ENCODE measurements at regions not wholly inside any gene's neighbourhood (a gene's known extent, or its start where the extent isn't known, plus 50 kb on each side); places are given as distances from the start of the nearest gene placed in this dataset.

DNA sequence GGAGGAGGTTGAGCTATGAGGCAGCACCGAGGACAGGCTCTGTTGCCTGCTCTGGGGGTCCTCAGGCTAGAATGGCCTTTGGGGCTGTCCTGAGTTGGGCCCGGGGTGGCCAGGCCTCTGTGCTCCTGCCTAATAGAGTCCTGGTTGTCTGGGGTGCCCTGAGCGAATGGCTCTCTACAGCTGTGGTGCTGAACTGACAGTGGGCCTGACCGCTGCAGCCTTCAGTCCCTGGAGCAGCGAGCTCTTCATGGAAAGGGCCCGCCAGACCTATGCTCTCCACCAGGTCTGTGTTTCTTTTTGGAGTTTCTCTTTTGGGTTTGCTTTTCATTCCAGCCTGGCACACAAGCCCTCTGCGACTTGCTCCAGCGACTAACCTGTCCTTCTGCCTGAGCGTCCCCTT, 679.0 kb upstream of the RAB6C start:
- DNase-seq: no peak

DNA sequence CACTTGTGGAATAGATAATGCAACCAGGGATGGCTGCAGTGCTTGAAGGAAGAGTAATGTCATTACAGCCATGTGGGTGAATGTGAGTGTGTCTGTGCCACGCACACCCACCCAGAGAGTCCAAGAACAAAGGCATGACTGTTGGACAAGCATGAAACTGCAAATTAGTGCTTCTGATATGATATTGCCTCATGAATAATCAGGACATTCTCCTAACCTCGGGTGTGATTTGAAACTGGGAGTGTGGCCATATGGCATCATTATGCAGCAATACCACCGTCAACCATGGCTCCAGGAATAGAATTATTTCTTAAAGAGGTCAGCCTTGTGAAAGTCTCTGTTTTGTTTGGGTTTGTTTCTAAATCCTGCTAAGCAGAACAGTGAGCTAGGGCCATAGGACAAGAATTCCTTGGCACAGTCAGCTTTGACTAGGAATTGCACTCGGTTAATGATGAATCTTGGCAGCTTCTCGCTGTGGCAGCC, 678.0 kb upstream of the RAB6C start:
- DNase-seq: no peak

DNA sequence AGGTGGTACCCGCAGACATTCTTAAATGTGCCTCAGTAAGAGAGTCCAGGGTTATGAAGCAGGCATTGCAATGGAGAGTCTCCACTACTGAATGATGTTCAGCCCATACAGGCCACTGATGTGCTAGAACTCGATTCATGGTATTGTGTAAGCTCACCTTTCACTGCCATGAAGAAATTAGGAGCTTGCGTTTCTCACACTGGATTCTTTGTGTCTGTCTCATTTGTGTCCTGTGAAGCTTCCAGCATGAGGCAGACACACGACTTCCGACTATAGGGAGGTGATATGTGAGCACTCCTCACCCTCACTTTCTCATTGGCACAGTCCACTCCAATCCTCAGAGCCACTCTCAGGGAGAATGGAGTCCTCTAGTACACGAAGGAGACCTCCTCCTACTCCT, 677.4 kb upstream of the RAB6C start:
- no peak for DNase-seq

DNA sequence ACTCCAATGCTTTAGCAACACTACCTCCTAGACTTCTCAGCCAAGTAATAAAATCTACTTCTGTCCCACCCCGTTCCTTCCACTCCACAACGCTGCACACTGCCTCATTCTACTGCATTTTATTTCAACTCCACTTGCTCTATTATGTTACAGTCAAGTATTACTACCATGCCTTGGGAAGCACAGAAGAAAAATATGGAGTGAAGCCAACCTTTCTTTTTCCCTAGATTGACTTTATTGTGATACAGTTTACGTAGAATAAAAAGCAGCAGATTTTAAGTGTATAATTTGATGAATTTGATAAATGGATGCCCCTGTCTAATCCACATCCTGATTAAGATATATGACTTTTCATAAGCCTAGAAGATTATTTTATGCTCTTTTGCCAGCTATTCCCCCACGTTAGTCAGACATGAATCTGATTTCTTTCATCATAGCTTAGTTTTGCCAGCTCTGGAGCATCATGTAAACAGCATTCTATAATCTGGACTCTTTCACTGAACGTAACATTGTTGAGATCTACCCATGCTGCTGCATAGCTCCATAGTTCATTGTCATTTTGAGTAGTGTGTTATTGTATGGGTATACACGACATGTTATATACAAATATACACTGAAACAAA, 676.8 kb upstream of the RAB6C start:
- no peak for DNase-seq

DNA sequence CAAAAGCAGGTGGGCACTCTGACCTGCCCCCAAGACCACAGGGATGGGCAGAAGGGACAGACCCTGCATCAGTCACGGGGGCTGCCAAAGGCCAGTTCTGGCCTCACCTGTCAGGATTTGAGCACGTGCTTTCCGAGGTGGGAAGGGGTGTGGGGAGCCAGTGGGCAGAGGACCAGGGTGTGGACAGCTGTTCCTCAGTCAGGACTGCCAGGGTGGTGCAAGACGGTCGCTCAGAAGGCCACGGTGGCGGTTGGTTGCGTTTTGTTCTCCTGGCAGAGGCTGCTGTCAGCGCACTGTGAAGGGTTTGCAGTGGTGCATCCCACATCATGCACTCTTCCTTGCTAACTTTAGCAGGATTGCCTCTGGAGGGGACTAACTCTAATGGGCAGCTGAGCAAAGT, 665.3 kb upstream of the RAB6C start:
- no peak for DNase-seq

DNA sequence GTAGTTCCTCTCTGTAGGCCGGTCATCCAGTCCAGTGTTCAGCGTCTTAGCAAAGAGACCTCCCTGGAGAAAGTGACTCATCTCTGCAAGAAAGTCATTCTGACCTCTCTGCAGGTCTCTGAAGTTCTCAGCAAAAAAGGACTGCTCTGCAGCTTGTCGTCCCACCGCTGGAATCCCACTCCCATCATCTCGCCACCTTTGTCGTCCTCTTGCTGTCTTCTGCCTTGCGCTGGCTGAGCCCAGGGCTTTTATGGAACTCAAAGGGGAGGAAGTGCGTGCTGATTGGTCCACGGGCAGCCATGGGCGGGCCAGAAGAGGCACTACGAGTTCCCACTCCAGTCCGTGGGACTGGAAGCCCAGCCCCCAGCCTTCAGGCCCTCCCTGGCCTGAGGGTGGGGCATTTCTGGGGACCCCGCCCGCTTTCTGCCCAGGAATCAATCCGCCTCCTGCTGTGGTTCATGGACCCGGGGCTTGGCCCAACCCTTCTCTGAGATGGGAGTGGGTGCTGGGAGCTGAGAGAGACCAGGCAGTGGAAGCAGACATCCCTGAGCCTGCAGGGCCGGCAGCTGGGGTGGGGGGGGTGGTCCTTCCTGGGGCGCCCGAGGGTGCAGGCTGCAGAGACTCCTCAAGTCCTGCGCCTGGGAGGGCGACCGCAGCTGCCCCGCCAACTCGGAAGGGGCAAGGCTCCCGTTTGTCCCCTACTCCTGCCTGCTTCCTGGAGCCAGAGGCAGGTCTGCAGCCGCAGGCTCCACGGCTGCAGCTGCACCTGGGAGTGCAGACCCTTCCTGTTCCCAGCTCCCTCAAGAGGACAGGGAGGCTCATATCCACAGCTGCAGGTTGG, 660.7 kb upstream of the RAB6C start:
- no peak for DNase-seq

DNA sequence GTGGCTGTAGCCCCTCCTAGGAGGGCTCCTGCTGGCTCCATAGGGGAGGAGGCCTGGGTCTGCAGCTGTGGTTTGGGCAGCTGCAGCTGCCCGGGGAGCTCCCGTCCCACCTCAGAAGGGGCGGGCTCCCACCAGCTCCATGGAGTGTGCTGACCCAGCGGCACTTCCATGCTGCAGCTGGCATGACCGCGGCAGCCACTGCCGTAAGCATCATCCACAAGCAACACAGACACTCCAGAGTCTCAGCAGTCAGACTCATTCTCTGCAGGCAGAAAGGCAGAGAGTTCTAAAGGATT, 660.1 kb upstream of the RAB6C start:
- DNase-seq: no peak

DNA sequence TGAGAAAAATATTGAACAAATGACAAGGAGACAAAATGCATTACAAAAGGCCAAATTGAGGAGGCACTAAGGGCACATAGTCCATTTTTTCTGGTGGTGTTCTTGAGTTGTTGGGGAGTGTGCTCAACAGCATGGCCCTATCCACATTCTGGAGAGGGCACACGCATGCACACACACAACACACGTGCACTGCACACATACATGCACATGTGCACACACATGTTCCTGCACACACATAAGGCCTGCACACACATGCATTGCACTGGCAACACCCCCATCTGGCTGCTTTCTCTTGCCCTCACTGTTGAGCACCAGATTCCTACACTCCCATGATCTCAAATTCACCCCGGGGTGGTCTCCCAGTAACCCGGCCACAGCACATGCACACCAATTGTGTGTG, 659.2 kb upstream of the RAB6C start:
- no peak for DNase-seq

DNA sequence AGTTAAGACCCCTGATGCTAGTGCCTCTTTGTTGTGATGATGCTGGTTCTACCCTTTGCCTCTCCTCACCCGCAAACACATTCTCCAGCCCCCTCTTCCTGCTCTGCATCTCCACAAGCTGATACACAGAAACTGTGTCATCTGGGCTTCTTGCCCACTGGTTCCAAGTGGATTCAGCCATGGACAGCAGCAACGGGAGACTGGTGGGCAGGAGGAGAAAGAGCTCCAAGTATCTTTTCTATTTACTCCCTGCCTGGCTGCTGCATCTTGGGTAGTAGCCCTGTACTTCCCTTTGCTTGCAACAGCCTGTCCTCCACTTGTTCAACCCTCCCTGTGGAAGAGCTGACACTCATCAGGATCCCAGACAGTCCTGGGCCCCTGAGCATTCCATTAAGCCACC, 655.1 kb upstream of the RAB6C start:
- DNase-seq: no peak

DNA sequence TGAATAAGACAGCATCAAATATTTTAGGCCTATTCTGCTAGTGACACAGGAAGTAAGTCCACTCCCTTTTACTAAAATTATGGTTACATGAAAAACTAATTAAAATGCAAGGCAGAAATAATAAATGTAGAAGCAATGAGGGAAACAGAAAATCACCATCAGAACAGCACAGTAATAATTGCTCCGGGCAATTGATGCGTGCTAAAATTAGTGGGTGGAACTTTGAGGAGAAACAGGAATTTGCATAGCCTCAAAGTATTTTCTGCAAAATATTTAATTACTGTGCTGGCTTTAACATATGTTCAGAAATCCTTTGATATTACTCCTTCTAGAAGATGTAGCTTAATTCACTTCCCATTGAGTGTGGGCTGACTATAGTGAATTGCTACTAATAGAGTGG, 654.3 kb upstream of the RAB6C start:
- no peak for DNase-seq

DNA sequence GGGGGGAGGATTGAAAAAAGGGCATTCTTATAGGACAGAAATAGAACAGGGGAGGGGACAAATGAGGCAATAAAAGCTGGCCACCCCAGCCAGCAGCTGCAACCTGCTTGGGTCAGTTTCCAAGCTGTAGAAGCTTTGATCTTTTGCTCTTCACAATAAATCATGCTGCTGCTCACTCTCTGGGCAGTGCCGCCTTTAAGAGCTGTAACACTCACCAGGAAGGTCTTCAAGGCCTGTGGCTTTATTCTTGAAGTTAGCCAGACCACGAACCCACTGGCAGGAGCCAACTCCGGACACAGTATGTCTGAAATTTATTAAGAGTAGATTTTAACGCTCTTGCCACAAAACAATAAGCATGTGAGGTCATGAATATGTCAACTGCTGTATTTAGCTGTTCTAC, 649.9 kb upstream of the RAB6C start:
- DNase-seq: no peak

DNA sequence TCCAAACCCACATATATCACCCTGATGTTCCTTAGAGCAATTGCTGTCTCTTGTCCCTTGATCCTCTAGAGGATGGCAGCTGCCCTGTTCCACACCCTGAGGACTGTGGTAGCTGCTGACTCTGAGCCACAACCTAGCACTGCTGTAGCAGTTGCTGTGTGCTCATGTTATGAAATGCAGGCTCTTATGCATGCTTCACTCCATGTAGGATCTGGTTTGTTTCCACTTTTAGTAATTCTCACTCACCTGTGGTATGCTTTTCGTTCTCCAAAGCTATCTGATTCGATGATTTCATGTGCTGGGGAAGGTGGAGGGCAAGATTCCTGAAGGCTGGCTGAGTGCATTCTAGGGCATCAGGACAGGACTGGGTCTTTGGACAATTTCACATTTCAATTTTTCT, 649.0 kb upstream of the RAB6C start:
- no peak for DNase-seq

DNA sequence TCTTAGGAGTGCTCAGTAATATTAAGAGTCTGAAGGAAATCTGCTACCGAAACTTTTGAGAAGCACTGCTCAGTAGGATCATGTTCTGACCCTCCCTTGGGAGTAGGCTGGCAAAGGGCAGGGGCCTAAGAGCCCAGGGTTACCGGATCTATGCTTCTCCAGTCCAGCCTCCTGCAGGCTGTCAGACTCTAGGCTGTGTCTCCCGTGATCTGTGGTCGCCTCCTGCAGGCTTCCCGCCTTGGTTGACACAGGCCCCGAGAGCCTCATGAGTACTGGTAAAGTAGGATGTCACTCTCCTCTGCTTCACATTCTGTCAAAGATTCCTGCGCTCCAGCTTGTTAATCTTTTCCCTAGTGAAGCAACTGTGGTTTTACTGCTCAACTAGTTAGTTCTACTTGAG, 647.8 kb upstream of the RAB6C start:
- no peak for DNase-seq

DNA sequence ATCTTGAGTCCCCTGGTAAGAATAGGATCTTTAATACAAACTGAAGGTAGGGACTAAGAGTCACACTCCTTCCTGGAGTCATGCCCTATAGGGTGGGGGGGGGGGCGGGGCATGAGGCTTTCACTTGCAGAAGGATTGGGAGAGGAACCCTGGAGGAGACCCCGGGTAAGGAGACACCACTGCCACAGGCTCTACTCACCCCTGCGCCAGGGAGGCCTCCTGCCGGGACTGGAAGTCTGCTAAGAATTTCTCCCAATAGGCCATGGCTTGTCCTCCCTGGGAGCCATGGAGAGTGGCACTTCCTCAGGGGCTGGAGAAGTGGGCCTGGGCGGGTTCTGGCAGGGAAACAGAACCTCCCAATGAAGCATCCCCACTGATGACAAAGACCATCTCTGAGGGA, 645.3 kb upstream of the RAB6C start:
- DNase-seq: no peak

DNA sequence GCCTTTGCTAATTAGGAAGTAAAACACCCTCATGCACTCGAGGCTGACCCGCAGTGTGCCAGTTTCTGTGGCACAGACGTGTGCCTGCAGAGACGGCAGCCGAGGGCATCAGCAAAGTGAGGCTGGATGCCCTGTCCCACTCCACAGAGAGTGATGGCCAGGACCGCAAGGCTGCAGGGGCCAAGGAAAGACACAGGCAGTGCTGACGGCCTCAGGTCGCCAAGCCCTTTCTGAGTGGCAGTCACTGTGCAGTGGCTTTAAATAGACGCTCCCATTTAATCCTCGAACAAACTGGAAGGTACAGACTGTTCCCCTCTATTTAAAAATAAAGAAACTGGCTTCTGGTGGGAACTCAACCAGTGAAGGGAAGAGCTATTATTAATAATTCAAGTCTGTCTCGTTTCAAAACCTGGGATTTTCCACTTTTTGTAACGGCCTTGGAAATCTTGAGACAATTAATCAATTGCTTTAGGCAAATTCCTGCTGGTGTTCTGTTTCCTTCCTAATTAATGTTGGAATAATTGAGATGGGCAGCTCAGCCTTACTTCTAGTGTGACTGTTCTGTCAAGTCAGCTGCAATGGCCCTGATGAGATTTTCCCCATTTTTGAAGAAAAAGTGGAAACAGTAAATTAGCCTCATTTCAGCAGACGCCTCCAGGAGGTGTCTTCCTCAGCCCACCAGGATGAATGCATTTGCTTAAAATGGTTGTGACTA, 644.6 kb upstream of the RAB6C start:
- DNase-seq: no peak

DNA sequence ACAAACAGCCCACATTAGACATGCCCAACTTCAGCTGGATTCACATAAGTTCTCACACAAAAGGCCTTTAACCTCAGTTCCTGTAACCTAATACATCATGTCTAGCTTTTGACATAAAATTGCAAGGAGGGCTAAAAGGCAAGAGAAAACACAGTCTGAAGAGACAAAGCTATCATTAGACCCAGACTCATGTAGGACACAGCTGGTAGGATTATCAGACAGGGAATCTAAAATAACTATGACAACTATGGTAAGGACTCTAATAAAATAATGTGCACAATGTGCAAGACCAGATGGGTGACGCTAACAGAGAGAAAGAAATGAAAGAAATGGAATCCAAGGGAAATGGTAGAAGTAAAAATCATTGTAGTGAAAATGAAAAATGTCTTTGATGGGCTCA, 643.2 kb upstream of the RAB6C start:
- DNase-seq: no peak

DNA sequence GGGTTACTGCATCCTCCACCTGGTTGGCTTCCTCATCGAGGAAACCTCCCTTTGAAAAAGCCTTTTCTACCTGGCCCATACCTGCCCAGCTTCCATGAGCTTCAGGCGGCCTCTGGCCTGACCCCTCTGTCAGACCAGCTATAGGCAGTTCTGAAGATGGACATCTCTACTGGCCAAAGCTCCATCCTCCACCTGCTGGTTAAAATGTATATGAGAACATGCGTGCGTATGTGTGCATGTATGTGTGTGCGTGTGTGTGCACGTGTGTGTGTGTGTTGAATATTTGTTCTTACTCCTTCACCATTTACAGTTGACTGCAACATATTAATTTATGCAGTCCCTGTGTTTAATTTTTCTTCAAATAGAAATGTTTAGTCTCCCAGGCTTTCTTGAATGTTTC, 642.4 kb upstream of the RAB6C start:
- no peak for DNase-seq

DNA sequence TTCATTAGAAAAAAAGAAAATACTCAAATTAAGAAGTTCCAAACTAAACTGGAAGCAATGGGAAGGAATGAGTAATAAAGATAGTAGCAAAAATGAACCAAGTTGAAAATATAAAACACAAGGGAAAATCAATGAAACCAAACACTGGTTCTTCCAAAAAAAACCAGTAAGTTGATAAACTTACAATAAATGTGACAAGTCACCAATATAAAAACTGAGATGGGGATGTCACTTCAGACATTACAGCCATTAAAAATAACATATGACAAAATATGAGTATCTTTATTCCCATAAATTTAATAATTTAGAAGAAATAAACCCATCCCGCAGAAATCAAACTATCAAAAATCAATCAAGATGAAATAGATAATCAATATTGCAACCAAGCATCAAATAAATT, 633.9 kb upstream of the RAB6C start:
- no peak for DNase-seq

DNA sequence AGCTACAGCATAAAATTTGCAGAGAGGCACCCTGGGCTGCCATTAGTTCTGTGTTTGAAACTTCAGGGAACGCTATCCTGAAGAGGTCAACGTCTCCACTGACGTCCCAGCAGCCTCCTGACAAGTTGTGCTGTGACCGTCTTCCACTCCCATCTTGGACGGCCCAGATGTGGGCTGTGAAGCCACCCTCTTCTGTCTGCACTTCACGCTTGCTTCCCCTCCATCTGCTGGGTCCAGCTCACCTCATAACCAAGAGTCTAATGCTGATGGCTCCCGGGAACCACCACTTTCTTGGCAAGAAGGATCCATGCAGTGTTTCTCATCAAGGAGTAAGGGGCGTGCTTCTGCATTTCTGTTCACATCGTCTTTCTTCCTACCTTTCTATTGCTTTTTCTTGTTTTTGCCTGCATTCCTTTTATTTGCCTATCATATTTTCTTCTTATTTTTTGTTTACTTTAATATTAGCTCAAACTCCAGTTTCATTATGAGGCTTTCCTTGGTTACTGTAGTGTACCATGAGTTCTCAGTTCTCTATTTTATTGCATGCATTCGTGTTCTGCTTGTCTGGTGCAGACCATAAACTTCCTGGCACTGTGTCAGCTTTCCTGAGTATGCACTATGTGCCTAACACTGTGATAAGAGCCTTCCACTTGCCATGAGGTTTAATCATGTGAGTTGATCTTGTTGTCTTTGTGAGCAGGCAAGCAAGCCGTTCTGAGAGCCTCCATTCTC, 631.8 kb upstream of the RAB6C start:
- no peak for DNase-seq

DNA sequence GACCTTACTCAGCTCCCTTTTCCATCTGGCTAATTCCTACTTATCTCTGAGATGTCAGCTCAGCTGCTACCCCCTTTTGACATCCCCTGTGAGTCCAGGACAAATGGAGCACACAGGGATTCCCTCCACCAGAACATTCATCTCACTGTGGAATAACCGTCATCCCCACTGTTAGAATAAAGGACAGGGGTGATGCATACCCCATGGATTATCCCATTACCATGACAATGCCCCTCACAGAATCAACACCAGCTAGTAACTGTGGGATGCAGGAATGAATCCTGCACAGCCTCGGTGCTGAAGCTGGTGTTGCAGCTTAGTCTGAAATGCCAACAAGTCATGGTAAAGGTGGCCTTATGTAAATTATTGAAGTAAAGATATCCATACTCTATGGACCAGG, 624.8 kb upstream of the RAB6C start:
- DNase-seq: no peak

DNA sequence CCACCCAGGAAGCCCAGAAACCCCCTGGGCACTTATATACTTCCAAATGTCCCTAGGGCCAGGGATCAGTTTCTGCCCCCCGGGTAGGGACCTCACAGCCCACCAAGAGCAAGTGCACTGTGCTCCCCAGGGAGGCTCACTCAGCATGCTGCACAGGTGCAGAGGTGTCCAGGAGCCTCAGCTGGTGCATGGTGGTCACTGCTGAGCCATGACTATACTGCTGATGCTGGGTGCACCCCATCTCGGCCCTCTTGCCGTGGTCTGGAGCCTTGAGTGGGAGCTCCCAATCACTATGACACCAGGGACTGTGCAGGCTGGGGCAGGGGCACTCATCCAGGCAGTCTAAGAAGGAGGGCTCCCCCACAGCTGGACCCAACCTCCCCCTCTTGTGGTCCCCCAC, 617.8 kb upstream of the RAB6C start:
- DNase-seq: no peak

DNA sequence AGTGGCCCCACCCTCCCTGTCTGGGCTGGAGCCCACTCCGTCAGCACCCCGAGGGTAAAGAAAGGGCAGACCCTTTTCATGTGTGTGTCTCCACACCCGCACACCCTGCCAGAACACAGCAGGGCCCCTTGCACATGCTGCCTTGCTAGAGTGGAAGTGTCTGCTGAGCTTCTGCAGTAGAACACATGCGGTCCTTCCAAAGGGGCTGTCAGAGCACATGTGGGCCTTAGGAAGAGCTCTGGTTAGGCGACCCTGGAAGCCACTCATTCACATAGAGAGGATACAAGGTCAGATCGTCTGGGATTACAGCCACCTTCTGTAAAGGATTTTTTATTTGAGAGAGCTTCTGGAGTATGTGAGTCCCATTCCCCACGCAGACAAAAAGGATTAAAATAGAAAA, 613.2 kb upstream of the RAB6C start:
- DNase-seq: no peak

DNA sequence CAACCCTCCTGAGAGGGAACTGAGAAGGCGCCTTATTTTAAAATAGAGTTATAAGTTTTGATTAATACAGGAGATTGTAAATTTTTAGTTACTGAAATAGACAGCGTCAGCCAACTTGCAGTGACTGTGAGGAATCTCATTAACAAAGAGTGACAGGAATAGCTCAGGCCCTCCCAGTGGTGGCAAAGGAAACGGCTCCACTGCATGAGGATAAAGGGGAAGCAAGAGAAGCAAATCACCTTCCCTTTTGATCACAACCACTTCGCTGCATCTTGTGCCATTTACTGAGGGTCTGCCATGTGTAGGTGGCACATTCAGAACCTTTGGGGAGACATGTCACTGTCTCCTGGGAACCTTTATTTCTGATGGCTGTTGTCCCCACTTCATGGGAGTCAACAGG, 612.4 kb upstream of the RAB6C start:
- no peak for DNase-seq

DNA sequence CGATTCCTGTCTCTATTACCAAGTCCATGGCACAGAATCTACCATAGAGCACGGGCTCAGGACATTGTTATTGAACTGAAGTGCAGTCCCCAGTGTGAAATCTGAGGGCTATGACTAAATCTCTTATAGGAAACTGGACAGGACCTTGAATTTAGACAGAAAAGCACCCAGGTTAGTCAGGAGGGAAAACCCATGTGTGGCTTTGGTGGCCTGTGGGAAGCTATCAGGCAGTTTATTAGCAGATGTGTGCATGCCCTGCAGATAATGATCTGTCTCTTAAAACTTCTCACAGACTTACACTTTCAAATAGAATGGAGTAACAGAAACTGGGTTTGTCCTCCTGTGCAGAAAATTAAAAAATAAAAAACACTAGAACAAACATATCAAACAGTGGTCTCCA, 610.0 kb upstream of the RAB6C start:
- no peak for DNase-seq

Data from stimulated activated CD8-positive, alpha-beta memory T cell treated with anti-CD3 and anti-CD28 coated beads, Interleukin-4, amount 100 ng/mL, for 48 hours (primary cell).